Endometrium (tissue), 2 donors: ENCODE measurements at regions not wholly inside any gene's neighbourhood (a gene's known extent, or its start where the extent isn't known, plus 50 kb on each side); places are given as distances from the start of the nearest gene placed in this dataset.

Source experiments
- FAIRE-seq: peaks from 2 replicates; lab custom pipeline; 2012; peaks lifted over from hg19 to GRCh38; lab: Jason Lieb, UNC
- donor health status: control.
- donor health status: control.

- peak; percentile 8 for FAIRE-seq
These were observed 468.8 kb upstream of the SMC2 start for GRCh38 chr9:103625161-103625804.

- no peak for FAIRE-seq
These were observed 466.4 kb upstream of the SMC2 start for GRCh38 chr9:103627731-103628130.

- FAIRE-seq, result no peak
These were observed 445.0 kb upstream of the SMC2 start for GRCh38 chr9:103649086-103649485.

GRCh38 chr9:103658156-103658555, 436.0 kb upstream of the SMC2 start:
- no peak for FAIRE-seq

- FAIRE-seq, result no peak
These were observed 433.3 kb upstream of the SMC2 start for GRCh38 chr9:103660830-103661229.

- FAIRE-seq, result no peak
These were observed 432.4 kb upstream of the SMC2 start for GRCh38 chr9:103661663-103662062.

GRCh38 chr9:103669296-103669695, 424.8 kb upstream of the SMC2 start:
- FAIRE-seq, result no peak

- FAIRE-seq, result no peak
These were observed 419.8 kb upstream of the SMC2 start for GRCh38 chr9:103674271-103674670.

GRCh38 chr9:103680581-103680980, 413.5 kb upstream of the SMC2 start:
- no peak for FAIRE-seq

- no peak for FAIRE-seq
These were observed 412.7 kb upstream of the SMC2 start for GRCh38 chr9:103681435-103681834.

- no peak for FAIRE-seq
These were observed 393.7 kb upstream of the SMC2 start for GRCh38 chr9:103700195-103700962.

- no peak for FAIRE-seq
These were observed 391.5 kb upstream of the SMC2 start for GRCh38 chr9:103702572-103702971.

- FAIRE-seq, result no peak
These were observed 386.9 kb upstream of the SMC2 start for GRCh38 chr9:103707181-103707580.

GRCh38 chr9:103709366-103709765, 384.7 kb upstream of the SMC2 start:
- no peak for FAIRE-seq

- FAIRE-seq, result no peak
These were observed 380.5 kb upstream of the SMC2 start for GRCh38 chr9:103713631-103714030.

- no peak for FAIRE-seq
These were observed 379.1 kb upstream of the SMC2 start for GRCh38 chr9:103714992-103715391.

- FAIRE-seq, result no peak
These were observed 373.1 kb upstream of the SMC2 start for GRCh38 chr9:103721056-103721455.

GRCh38 chr9:103730866-103731265, 363.2 kb upstream of the SMC2 start:
- no peak for FAIRE-seq

- FAIRE-seq, result no peak
These were observed 362.6 kb upstream of the SMC2 start for GRCh38 chr9:103731541-103731940.

- no peak for FAIRE-seq
These were observed 359.6 kb upstream of the SMC2 start for GRCh38 chr9:103734471-103734870.

- no peak for FAIRE-seq
These were observed 338.7 kb upstream of the SMC2 start for GRCh38 chr9:103755441-103755840.

GRCh38 chr9:103755986-103756385, 338.1 kb upstream of the SMC2 start:
- no peak for FAIRE-seq

GRCh38 chr9:103757062-103757461, 337.0 kb upstream of the SMC2 start:
- FAIRE-seq, result no peak

- FAIRE-seq, result no peak
These were observed 332.6 kb upstream of the SMC2 start for GRCh38 chr9:103761466-103761865.
